Chondrocyte (in vitro differentiated cells): ENCODE measurements at regions not wholly inside any gene's neighbourhood (a gene's known extent, or its start where the extent isn't known, plus 50 kb on each side); places are given as distances from the start of the nearest gene placed in this dataset.
A peak's percentile ranks its signal among the peaks of the same experiment; 100 is the strongest.

Experiments used
- DNase-seq: peaks from one replicate; pipeline ENCODE4 v3.0.0; 2021; ENCODE audit warnings: mixed read lengths, low spot score
- H3K27ac Mint-ChIP-seq: one replicate; pipeline ENCODE4 v1.8.0; 2021; ENCODE audit warnings: mild to moderate bottlenecking, moderate library complexity, mixed read lengths; ENCODE audit not compliant: unreplicated experiment
- H3K27me3 Mint-ChIP-seq: 2 replicates; pipeline ENCODE4 v1.8.0; 2021; ENCODE audit warnings: low read depth, mixed read lengths
- H3K36me3 Mint-ChIP-seq: 2 replicates; pipeline ENCODE4 v1.8.0; 2021; ENCODE audit warnings: low read depth, mixed read lengths
- H3K4me1 Mint-ChIP-seq: 2 replicates; pipeline ENCODE4 v1.8.0; 2021; ENCODE audit warnings: low read depth, mild to moderate bottlenecking, mixed read lengths
- H3K4me3 Mint-ChIP-seq: one replicate; pipeline ENCODE4 v1.8.0; 2021; ENCODE audit warnings: mild to moderate bottlenecking, moderate library complexity, mixed read lengths; ENCODE audit not compliant: unreplicated experiment
- H3K9me3 Mint-ChIP-seq: 2 replicates; pipeline ENCODE4 v1.8.0; 2021; ENCODE audit warnings: low read depth, mixed read lengths
- CTCF ChIP-seq: fragments of 200-600 bp; sonication (generic); IDR thresholded peaks from 2 replicates; pipeline ENCODE4 v1.5.0; 2021; ENCODE audit warnings: antibody characterized with exemption, mild to moderate bottlenecking, moderate library complexity

GRCh38 chr9:75389101-75389500 lies 300.8 kb downstream of the OSTF1 start:
- Mint-ChIP-seq H3K9me3 (peaks cover 23% of the 10 kb centered on the region), H3K27me3 (no peaks in the 10 kb centered on the region), H3K36me3 (peaks cover 13% of the 10 kb centered on the region), H3K4me3 (no peak overlapping the region), H3K4me1 (peaks cover 19% of the 10 kb centered on the region), H3K27ac (peak overlapping the region; percentile 78)
- no peak for DNase-seq
- no peak for TF ChIP-seq CTCF

GRCh38 chr9:75390951-75391350 lies 302.6 kb downstream of the OSTF1 start:
- peaks cover 22% of the 10 kb centered on the region for H3K4me1 Mint-ChIP-seq
- TF ChIP-seq CTCF: no peak
- H3K9me3 Mint-ChIP-seq: peaks cover 12% of the 10 kb centered on the region
- DNase-seq: no peak
- no peak overlapping the region for H3K27ac Mint-ChIP-seq
- H3K36me3 Mint-ChIP-seq: peaks cover 3% of the 10 kb centered on the region
- H3K27me3 Mint-ChIP-seq: no peaks in the 10 kb centered on the region
- no peak overlapping the region for H3K4me3 Mint-ChIP-seq

GRCh38 chr9:75391497-75391896 lies 303.2 kb downstream of the OSTF1 start:
- no peak for DNase-seq
- peaks cover 7% of the 10 kb centered on the region for H3K9me3 Mint-ChIP-seq
- no peak for TF ChIP-seq CTCF
- H3K4me3 Mint-ChIP-seq: no peak overlapping the region
- H3K27ac Mint-ChIP-seq: no peak overlapping the region
- no peaks in the 10 kb centered on the region for H3K27me3 Mint-ChIP-seq
- no peaks in the 10 kb centered on the region for H3K36me3 Mint-ChIP-seq
- H3K4me1 Mint-ChIP-seq: peaks cover 28% of the 10 kb centered on the region

- TF ChIP-seq CTCF: no peak
- Mint-ChIP-seq H3K36me3 (no peaks in the 10 kb centered on the region), H3K27me3 (no peaks in the 10 kb centered on the region), H3K9me3 (peaks cover 10% of the 10 kb centered on the region), H3K27ac (no peak overlapping the region), H3K4me3 (no peak overlapping the region), H3K4me1 (peaks cover 31% of the 10 kb centered on the region)
- no peak for DNase-seq
Measured at GRCh38 chr9:75395336-75395735, 307.0 kb downstream of the OSTF1 start.

- Mint-ChIP-seq H3K4me1 (peaks cover 37% of the 10 kb centered on the region), H3K27me3 (no peaks in the 10 kb centered on the region), H3K9me3 (peaks cover 10% of the 10 kb centered on the region), H3K36me3 (no peaks in the 10 kb centered on the region), H3K27ac (peak overlapping the region; percentile 30), H3K4me3 (no peak overlapping the region)
- DNase-seq: no peak
- TF ChIP-seq CTCF: no peak
Measured at GRCh38 chr9:75397836-75398235, 309.5 kb downstream of the OSTF1 start.
